GM12864 (cell line): ENCODE measurements at regions not wholly inside any gene's neighbourhood (a gene's known extent, or its start where the extent isn't known, plus 50 kb on each side); places are given as distances from the start of the nearest gene placed in this dataset.
"Not testable (repeated sequence)": the region's sequence is repeated elsewhere in the genome, so short reads cannot be mapped to it uniquely, and the experiment has no call there.

Source experiments
- DNase-seq: peaks from one replicate; pipeline ENCODE4 v3.0.0-alpha.2; 2011; ENCODE audit warnings: low read depth
- H3K4me3 ChIP-seq: 2 replicates; pipeline ENCODE4 v1.5.1; 2011; ENCODE audit warnings: mild to moderate bottlenecking, low read depth, low read length, control low read depth
- TF ChIP-seq, protein P1 (sequence below): IDR thresholded peaks from 2 replicates; pipeline ENCODE4 v1.5.1; 2011; ENCODE audit warnings: low read depth, mild to moderate bottlenecking, moderate library complexity, low read length, control low read depth, inconsistent platforms; ENCODE audit errors: missing control alignments

DNA sequence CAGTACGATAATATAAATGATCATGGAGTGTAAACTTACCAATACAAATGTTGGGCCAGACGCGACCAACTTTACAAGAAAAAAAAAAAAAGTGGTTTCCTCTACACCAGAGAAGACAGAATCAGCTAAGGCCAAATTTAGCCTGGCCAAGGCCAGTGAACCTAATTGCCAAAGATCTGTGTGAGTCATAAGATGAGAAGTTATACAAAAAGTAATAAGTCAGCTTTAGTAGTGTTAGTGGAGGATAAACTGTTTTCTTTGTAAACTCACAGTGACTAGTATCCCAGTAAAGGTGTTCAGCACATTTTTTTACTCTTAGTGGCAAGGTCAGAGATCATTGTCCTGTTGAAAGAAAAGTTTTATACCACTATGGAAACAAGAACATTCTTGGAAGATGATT is 531.4 kb upstream of the TECRL start:
- no peak for DNase-seq
- H3K4me3 ChIP-seq: no peak overlapping the region
- TF ChIP-seq, protein P1, sequence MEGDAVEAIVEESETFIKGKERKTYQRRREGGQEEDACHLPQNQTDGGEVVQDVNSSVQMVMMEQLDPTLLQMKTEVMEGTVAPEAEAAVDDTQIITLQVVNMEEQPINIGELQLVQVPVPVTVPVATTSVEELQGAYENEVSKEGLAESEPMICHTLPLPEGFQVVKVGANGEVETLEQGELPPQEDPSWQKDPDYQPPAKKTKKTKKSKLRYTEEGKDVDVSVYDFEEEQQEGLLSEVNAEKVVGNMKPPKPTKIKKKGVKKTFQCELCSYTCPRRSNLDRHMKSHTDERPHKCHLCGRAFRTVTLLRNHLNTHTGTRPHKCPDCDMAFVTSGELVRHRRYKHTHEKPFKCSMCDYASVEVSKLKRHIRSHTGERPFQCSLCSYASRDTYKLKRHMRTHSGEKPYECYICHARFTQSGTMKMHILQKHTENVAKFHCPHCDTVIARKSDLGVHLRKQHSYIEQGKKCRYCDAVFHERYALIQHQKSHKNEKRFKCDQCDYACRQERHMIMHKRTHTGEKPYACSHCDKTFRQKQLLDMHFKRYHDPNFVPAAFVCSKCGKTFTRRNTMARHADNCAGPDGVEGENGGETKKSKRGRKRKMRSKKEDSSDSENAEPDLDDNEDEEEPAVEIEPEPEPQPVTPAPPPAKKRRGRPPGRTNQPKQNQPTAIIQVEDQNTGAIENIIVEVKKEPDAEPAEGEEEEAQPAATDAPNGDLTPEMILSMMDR: no peak

DNA sequence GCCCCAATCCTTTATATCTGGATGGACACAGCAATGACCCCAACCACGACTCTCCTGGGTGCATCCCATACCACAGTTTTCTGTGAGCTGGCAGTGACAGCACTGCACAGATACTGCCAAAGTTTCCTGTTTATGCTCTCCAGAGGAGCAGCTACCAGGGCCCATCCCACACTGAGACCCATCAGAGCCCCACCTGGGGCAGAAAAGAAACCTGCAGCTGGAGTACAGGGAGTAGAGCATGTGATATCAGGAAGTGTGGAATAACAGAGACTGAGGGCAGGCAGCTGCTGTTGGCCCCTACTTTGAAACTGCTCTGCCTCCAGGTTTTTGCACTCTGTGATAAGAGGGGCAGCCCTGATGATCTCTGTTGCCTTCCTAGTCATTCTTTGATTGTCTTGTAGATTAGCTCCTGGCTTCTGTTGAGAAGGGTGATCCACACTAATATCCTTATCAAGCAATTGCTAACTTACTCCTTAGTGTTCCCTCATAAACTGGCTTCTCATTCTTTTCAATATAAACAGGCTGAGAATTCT is 526.3 kb upstream of the TECRL start:
- DNase-seq: no peak
- no peak overlapping the region for H3K4me3 ChIP-seq
- TF ChIP-seq, protein P1: no peak

DNA sequence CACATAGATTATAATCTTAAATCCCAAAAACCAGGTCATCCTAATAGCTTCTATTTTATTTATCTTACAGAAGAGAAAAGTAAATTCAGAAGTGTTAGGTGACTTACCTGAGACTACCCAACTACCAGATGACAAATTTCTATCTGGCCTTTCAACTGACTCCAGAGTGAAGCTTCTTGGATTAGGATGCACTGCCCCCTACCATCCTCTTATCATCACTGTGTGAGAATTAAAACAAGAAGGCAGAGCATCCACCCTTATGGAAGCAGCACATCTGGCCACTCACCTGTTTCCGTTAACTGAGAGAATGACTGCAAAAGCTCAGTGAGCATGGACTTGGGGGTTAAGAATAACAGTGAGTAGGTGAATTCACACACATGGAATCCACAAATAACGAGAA is 502.6 kb upstream of the TECRL start:
- DNase-seq: no peak
- TF ChIP-seq, protein P1: no peak
- H3K4me3 ChIP-seq: no peak overlapping the region

DNA sequence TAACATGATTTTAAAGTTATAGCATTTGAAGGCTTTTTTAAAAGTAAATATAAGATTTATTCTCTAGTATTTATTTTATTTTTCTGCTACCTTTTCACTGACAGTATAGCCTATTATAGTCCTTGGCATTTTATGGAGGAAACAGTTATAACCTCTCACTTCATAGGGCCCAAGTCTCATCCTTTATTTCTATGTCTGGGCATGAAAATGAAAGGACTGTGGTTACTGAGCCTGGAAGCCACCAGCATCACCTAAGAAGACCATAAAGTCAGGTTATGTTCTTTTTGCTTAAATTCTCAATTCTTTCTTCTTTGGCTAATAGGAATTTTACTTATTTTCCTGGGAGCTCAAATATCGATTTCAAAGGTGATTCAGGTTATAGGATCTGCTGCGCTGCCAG is 494.7 kb upstream of the TECRL start:
- TF ChIP-seq, protein P1: no peak
- no peak for DNase-seq
- H3K4me3 ChIP-seq: no peak overlapping the region

DNA sequence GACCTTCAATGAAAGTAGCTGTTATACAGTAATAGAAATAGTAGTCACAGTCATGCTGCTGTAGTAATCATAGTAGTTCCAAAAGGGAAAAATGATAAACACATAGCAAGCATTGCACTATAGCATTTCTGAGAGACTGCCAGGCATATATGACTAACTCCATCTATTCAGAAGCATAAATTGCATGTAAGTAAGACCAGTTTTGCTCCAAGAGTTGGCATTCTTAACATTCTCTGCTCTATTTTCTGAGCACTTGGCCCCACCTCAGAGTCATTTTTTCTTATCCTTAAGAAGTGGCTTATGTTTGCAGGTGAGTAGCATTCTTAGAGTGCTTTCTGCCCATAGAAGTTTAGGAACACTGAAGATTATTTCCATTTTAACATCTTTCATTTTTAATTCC is 490.3 kb upstream of the TECRL start:
- DNase-seq: no peak
- TF ChIP-seq, protein P1: no peak
- H3K4me3 ChIP-seq: no peak overlapping the region

DNA sequence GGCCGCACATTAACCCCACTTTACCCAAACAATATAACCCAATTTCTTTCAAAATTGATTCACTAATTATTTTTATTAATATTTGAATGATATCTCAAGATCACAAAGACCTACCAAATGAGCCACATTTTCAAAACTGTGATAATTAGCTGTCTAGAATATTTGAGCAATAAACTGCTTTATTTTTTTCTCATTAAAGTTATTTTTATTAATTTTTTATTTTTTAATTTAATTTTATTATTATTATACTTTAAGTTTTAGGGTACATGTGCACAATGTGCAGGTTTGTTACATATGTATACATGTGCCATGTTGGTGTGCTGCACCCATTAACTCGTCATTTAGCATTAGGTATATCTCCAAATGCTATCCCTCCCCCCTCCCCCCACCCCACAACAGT is 489.8 kb upstream of the TECRL start:
- not testable (repeated sequence) for DNase-seq, H3K4me3 ChIP-seq

DNA sequence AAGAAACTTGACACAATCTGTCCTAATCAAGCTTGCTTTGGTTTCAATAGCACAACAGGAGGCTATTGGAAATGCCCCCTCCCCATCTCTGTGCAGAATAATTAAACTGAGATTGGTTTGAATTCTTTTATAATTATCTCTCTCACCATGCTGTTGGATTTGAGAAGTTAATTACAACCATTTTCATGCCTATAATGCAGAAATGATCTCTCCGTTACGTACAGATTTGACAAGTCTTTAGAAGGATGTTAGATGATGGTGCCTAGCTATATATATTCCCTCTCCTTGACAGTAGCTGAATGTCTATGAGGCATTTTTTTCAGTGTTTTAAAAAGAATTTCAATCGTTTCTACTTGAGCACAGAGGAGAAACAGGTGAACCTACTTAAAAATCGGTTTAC is 488.4 kb upstream of the TECRL start:
- DNase-seq: no peak
- H3K4me3 ChIP-seq: no peak overlapping the region
- TF ChIP-seq, protein P1: no peak
